Epithelial cell of proximal tubule (primary cell): ENCODE measurements at regions not wholly inside any gene's neighbourhood (a gene's known extent, or its start where the extent isn't known, plus 50 kb on each side); places are given as distances from the start of the nearest gene placed in this dataset.
"Not testable (repeated sequence)": the region's sequence is repeated elsewhere in the genome, so short reads cannot be mapped to it uniquely, and the experiment has no call there.

Source experiments
- DNase-seq: peaks from one replicate; pipeline ENCODE4 v3.0.0-alpha.2; 2011; ENCODE audit warnings: low read depth
- H3K4me3 ChIP-seq: 2 replicates; pipeline ENCODE4 v1.5.1; 2011; ENCODE audit warnings: low read depth, mild to moderate bottlenecking, low read length
- TF ChIP-seq, protein P1 (sequence below): conservative IDR thresholded peaks from 2 replicates; pipeline ENCODE4 v1.5.1; 2012; ENCODE audit warnings: low read depth, mild to moderate bottlenecking, low read length

DNA sequence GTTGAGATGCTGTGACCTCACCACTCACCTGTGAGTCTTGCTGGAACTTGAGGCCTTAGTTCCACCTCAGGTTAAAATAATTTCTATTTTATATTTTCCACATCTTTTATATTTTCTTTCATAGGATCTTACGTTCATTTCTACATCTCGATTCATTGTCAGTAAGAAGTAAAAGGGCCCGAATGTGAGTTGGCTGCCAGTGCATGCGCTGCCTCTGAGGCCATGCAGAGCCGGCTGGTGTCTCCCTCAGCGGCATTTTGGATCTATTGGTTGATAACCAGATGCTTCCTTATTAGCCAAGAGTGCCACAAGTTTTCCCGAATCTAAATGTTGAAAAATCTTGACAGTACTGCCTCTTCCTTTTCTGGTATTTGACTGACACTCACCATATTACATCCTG, 347.3 kb downstream of the TEX29 start:
- H3K4me3 ChIP-seq: no peak overlapping the region
- no peak for DNase-seq
- TF ChIP-seq, protein P1, sequence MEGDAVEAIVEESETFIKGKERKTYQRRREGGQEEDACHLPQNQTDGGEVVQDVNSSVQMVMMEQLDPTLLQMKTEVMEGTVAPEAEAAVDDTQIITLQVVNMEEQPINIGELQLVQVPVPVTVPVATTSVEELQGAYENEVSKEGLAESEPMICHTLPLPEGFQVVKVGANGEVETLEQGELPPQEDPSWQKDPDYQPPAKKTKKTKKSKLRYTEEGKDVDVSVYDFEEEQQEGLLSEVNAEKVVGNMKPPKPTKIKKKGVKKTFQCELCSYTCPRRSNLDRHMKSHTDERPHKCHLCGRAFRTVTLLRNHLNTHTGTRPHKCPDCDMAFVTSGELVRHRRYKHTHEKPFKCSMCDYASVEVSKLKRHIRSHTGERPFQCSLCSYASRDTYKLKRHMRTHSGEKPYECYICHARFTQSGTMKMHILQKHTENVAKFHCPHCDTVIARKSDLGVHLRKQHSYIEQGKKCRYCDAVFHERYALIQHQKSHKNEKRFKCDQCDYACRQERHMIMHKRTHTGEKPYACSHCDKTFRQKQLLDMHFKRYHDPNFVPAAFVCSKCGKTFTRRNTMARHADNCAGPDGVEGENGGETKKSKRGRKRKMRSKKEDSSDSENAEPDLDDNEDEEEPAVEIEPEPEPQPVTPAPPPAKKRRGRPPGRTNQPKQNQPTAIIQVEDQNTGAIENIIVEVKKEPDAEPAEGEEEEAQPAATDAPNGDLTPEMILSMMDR: no peak

DNA sequence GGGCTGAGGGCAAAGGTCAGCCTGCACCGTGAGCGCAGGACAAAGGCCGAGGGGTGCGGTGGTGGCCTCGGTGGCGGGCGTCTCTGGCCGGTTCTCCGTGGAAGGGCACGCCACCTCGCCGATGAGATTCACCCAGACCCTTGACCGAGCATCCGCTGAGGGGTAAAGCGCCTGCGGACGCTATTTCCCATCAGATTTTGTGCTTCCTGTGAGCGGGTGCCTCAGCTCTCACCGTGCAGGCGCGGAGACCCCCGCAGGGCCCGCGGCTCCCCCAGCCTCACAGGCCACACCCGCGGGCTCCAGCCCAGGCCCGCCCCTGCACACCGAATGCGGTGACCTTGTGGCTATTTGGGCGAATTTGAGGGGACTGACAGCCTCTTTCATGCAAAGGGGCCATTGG, 348.0 kb downstream of the TEX29 start:
- H3K4me3 ChIP-seq: no peak overlapping the region
- DNase-seq: no peak
- TF ChIP-seq, protein P1: no peak

DNA sequence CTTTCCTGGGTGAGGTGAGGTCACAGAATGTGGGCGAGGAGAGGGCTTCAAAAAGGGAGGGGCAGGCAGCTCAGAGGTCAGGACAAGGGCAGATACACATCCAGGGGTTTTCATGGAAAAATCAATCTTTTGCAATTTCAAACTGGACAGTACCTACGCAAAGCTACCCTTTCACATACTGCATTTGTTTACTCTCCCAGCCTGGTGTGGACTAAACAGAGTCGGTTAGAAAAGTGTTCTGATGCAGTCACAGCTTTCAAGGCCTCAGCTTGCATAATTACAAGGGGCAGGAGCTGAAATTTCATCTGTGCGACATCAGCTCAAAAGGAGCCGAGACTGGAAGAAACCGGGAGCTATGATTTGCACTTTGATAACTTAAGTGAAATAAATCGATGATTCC, 351.8 kb downstream of the TEX29 start:
- H3K4me3 ChIP-seq, DNase-seq: not testable (repeated sequence)

DNA sequence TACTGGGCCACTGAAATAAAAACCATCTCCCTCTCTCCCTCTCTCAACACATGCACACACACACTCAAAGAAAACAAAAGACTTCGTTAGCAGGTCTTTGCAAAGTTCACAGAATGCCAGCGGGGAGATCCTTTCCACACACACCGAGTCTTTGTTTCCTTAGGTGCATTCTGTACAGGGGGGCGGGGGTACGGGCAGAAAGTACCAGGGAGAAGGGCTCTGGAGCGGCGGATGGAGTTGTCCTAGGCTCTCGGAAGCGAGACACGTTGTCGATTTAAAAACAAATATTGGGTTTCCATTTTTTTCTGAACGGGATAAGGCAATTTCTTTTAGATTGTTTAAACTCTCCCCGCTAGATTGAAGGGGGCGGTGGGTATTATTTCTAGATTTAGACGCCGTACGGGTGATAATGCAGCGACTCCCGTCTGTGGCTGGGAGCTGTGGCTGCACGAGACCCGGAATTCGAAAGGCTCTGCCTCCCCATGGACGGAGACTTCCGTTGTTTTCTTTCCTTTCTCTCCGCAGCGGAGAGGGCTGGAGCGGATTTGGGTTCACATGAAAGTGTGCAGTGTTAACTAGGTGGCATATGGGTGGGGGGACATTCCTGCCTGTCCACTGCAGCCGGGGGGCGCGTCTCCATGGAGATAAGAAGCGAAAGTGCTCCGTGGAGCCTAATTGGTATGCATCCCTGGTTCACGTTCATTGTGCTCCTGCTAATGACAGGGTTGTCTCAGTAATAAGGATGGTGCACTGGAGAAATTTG, 357.9 kb downstream of the TEX29 start:
- not testable (repeated sequence) for DNase-seq, H3K4me3 ChIP-seq

DNA sequence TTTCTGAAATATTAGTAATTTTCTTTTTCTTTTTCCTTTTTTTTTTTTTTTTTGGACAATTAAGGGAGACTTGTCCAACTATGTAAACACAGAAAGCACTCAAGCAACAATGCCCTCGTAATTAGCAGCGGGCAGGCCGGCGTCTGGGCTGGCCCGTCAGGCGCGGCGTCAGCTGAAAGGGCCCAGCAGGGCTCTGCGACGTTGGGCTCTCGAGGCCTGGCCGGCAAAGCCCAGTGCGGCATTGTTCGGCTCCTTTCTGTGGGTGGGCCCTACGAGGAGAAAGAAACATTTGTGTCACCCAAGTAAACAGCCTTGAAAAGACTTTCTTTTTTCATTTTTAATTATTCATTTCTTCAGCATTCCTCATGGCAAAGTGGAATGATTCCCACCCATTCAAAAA, 359.2 kb downstream of the TEX29 start:
- H3K4me3 ChIP-seq, DNase-seq: not testable (repeated sequence)

DNA sequence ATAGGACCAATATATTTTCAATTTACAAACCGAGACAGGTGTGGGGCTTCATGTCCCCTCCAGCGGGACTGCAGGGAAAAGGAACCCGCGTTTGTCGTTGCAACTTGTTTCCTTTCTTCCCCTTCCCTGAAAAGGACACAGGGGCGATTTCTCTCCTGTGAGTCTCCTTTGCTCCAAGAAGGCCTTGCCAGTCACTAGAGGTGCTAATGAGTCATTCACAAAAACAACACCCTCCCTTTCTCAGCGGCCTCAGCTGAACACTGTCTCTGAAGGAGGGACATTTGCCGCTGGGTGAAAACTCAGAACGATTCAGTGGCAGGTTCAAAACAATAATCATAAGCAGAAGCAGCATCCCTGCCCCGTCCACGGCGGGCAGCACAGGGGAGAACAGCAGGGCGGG, 359.7 kb downstream of the TEX29 start:
- not testable (repeated sequence) for H3K4me3 ChIP-seq, DNase-seq

DNA sequence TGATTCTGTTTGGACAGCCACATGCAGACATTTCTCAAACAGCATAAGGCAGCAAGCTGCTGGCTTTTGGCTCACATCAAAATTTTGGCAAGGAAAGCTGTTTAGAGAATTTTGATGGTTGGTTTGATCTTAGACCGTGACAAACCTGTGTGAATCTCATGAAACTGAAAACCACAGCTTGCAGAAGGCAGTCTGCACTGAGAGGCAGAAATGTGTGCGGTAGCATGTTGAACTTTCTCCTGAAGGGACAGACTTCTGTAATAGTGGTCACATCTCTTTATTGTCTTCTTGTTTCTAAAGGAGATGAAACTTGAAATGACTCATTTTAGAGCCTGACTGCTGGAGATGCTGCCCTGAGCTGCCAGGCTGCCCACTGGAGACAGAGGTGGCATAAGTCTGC, 371.6 kb downstream of the TEX29 start:
- not testable (repeated sequence) for DNase-seq, H3K4me3 ChIP-seq

DNA sequence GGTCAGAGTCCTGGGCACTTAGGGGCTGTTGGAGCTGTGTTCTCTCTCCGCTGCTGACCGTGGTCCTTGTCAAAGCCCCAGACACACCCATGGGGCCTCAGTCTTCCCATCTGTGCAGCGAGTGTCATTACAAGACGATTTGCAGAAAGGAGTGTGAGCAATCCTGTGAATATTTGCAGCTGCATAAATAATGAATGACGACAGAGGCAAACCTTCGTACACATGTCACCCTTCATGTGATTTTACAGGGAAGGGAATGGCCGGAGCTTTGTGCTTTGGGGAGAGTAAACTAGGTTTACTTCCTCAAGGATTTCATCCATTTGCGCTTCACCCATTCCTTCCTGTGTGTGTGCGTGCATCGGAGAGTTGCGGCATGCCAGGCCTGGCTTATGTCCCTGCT, 370.8 kb upstream of the SOX1 start:
- DNase-seq, H3K4me3 ChIP-seq: not testable (repeated sequence)

DNA sequence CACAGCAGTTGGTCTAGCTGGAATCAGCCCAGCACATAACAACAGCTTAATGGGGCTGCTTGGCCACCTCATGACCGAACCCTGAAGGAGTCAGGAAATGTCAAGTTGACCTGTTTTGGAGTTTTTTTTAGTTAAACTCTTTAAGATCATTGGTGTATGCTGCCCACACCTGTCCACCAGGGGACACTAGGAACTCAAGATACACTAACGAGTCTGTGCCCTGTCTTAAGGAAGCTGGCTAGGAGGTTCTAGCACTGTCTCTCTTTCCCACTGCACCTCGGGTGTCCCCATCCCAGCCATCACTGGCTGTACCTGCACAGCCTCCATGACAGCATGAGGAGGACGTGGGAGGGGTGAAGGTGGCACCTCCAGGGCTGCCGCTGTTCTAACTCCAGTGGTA, 364.9 kb upstream of the SOX1 start:
- DNase-seq, H3K4me3 ChIP-seq: not testable (repeated sequence)
